D341Med (cell line): ENCODE measurements at regions not wholly inside any gene's neighbourhood (a gene's known extent, or its start where the extent isn't known, plus 50 kb on each side); places are given as distances from the start of the nearest gene placed in this dataset.
"Not testable (repeated sequence)": the region's sequence is repeated elsewhere in the genome, so short reads cannot be mapped to it uniquely, and the experiment has no call there.

ENCODE experiments used
- DNase-seq: peaks from one replicate; pipeline ENCODE4 v3.0.0; 2012; ENCODE audit warnings: low spot score

DNA sequence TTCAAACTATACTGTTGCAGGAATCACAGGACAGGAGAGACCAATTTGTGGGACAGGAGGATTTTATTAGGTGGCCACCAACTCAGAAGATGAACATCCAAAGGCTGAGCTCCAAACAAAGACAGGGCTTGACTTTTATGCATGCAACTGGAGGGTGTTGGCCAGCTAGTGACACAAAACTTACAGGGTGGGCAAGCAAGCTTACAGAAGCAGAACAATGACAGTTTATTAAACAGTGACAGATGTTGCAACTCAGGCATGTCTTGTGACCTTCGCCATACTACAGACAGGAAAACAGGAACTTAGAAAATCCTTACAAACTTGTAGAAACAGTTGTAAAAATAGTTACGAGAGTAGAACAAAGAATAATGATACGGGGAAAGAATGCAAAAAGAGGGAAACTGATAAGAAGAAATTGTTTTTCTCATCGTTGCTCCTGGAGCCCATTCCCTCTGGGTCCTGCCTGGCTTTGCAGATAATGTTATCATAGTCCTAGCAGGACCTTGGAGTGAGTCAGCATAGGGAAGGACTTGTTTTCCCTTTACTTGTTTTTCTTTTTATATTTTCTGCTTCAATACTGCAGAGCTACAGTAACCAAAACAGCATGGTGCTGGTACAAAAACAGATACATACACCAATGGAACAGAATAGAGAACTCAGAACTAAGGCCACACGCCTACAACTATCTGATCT lies 2083.0 kb upstream of the ACO1 start:
- DNase-seq = no peak

DNA sequence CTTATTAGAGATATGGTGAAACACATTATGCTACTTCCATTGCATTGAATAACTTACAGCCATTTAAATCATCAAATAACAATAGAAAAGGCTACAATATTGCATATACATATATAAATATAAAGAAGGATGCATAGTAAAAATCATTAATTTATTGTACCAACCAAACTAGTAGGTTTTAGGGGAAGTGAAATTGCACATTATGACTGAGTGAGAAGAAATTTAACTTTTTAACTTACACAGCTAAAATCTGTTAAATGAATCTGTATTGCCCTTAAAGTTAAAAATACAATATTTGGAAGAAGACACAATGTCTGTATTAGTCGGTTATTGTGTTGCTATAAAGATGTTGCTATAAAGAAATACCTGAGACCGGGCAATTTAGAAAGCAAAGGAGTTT lies 2073.7 kb upstream of the ACO1 start:
- no peak for DNase-seq

DNA sequence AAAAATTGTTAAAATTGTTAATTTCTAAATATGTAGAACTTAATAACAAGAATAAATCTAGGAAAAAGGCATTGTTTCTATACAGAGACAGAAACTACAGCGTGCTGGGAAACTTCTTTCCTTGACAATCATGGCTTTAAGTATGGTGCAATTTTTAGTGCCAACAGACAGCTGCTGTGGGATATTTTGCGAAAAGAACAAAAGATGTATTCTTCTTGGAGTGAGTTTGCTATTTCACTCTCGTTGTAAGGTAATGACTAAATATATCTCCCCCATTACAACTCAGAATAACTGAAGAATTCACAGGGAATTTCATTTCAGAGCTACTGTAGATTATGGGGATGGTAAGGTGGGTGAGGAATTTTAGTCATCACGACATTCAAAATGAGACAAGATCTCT lies 2055.0 kb upstream of the ACO1 start:
- DNase-seq = no peak

DNA sequence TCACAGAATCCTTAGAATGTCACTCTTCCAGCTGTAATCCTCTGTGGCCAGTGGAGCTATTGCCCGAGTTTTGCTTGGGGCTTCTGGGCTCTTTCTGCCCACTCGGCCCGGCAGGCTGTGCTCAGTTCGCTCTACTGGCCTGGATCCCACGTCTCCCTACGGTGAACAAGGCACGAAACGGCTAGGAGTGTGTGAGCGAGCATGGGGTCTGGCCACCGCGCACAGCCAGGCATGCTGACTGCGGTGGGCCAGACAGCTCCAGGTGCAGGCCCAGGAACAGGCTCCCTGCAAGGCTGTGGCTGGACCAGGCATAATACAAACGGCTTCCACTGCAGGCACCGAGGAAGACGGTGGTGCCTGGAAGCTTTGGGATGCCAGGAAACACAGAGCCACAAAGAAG lies 2035.5 kb upstream of the ACO1 start:
- no peak for DNase-seq

DNA sequence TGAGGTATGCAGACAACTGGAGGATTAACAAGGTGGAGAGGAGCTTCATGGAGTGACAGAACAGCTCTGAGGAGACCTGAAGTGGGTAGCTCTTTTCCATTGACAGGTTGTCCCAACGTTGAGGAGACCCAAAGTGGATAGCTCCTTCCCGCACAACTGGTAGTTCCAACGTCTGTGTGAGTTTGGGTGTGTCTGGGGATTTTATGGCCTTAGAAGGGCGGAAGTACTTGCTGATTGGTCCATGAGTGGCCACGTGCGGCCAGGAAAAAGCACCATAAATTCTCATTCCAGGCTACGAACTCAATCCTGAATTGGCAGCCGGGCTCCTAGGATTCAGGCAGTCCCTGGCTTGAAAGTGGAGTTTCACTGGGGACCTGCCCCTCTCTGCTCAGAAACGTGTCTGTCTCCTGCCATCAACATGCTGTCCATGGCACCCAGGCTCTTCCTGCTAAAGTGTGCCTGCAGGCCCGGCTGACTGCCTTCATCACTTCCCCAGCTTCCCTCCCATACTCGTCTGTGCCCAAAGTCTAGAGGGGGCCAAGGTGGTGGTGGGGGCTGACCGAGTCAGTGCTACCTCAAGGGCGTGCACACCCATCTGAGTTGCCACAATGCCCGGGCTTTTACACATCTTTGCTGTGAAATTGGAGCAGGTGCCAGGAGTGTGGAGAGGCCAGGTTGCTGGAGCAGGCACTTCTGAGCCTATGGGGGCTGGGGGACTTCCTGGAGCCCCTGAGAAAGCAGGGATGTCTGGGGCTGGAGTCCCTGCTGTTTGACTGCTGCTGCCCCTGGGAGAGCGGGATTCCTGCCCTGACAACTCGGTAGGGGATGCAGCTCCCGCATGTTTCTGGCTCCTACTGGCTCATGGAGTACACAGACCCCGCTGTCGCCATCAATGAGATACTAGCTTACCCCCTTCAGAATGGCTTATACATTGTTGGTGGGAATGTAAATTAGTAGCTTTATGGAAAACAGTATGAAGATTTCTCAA lies 2034.6 kb upstream of the ACO1 start:
- DNase-seq = no peak

DNA sequence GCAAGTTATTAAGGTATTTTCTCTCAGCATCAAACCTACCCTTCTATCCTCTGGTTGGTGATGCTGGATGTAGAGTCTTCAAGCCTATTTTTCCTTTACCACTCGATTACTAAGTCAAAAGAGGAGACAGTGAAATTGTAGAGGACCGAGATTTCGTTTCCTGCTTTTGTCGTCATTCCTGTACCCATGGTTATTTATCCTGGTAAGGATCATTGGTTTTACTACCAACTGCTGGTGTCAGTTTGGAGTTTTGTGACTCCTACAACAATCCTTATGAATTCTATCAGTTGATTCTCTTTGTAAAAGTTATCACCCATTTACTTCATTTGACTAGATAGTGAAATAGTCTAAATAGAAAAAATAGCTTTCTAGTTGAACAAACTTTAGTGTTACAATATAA lies 2028.2 kb upstream of the ACO1 start:
- DNase-seq = no peak

DNA sequence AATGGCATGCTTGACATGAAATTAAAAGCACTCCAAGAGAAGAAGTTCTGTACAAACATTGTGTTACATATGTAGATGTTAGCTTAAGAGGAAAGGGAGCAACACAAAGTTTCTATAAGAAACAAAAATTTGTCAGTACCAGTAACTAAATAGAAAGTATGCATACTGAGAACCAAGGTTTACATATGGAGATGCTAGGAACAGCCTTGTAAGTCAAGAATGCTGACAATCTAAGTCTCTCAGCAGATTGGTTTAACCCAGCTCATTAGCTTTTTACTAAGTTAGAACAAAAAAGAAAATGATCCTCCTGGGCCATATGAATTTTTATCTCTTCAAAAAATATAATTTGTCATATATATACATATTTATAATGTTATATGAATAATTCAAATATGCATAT lies 2022.1 kb upstream of the ACO1 start:
- DNase-seq = no peak

DNA sequence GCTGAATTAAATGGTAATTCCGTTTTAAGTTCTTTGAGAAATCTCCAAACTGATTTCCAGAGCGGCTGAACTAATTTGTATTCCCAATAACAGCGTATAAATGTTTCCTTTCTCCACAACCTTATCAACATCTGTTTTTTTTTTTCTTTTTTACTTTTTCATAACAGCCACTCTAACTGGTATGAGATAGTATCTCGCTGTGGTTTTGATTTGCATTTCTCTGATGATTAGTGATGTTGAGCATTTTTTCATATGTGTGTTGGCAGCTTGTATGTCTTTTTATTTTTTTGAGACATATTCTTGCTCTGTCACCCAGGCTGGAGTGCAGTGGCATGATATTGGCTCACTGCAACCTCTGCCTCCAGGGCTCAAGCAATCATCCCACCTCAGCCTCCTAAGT lies 2018.3 kb upstream of the ACO1 start:
- not testable (repeated sequence) for DNase-seq

DNA sequence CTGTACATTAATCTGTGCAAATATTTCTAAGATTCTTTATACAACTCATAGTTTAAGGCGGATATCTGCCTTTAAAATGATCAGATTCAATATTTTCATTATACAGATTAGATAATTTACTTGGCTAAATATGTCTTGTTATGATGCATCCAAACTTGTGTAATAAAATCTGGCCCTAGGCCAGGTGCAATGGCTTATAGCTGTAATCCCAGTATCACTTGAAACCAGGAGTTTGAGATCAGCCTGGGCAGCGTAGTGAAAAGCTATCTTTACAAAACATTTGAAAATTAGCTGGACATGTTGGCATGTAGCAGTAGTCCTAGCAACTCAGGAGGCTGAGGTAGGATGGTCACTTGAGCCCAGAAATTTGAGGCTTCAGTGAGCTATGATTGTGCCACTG lies 2002.2 kb upstream of the ACO1 start:
- no peak for DNase-seq

DNA sequence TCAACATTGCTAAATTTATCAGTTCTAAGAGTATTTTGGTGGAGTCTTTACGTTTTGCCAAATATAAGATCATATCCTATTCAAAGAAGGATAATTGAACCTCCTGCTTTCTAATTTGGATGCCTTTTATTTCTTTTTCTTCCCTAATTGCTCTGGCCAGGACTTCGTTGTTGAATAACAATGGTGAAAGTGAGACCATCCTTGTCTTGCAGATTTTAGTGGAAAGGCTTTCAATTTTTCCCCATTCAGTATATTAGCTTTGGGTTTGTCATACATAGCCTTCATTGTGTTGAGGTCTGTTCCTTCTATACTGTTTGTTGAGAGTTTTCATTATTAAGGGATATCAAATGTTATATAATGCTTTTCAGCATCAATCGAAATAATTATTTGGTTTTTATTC lies 1974.2 kb upstream of the ACO1 start:
- DNase-seq = no peak

DNA sequence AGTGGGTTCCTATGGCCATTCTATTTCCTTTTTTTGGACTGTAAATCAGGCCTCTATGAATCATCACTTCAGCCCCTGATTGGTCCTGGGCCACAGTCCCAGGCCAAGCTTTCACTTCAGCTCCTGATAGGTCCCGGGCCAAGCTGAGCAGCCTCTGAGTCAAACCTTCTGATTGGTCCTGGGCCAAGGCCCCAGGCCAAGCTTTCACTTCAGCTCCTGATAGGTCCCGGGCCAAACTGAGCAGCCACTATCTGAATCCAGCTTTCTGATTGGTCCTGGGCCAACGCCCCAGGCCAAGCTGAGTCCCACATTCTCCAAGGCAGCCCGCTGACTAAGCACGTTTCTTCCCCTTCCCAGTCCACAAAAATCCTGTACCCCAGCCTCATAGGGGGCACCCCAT lies 1972.9 kb upstream of the ACO1 start:
- no peak for DNase-seq

DNA sequence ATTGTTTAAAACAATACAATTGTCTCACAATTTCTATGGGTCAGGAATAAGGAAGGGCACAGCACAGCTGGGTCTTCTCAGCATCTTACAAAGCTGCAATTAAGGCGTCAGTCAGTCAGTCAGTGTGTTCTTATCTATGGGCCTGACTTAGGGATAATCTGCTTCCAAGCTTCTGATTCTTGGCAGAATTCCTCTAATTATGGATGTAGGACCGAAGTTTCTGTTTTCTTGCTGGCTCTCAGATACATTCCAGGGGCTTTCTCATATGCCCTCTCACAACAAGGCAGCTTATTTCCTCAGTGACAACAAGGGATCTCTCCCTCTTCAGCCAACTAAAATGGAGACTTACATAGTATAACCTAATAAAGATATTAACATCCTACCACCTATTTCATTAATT lies 1925.3 kb upstream of the ACO1 start:
- no peak for DNase-seq

DNA sequence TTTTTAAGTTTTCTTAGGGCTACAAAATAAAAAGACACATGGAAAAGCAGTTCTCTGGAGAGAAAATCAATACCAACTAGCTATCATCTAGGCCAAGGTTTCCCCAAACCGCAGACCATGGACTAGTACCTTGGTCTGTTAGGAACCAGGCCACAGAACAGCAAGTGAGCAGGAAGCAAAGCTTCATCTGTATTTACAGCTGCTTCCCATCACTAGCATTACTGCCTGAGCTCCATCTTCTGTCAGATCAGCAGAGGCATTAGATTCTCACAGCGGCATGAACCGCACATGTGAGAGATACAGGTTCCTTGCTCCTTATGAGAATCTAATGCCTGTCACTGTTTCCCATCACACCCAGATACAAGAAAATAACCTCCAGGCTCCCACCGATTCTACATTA lies 1907.6 kb upstream of the ACO1 start:
- no peak for DNase-seq

DNA sequence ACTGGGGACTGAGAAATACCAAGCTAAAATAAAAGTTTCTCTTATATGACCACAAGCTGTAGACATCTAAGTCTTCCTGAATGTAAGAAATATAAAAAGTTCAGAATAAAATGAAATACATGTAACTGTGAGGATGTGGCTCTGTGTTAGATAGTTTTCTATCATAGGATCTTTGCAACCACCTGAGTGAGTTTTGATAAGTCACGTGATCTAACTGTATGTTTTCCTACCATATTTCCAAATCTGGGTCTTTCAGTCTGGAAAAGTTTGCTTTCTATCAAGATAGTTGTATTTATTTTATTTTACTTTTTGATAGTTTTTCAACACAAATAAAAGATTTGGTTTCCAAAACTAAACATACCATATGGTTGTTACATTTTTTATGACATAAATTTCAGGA lies 1905.8 kb upstream of the ACO1 start:
- no peak for DNase-seq

DNA sequence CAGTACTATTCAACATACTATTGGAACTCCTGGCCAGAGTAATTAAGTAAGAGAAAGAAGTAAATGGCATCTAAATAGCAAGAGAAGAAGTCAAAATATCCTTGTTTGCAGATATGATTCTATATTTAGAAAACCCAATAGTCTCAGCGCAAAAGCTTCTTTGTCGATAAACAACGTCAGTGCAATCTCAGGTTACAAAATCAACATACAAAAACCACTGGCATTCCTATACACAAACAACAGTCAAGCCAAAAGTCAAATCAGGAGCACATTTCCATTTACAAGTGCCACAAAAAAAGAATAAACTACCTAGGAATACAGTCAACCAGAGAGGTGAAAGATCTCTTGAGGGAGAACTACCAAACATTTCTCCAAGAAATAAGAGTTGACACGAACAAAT lies 1901.9 kb upstream of the ACO1 start:
- DNase-seq = no peak

DNA sequence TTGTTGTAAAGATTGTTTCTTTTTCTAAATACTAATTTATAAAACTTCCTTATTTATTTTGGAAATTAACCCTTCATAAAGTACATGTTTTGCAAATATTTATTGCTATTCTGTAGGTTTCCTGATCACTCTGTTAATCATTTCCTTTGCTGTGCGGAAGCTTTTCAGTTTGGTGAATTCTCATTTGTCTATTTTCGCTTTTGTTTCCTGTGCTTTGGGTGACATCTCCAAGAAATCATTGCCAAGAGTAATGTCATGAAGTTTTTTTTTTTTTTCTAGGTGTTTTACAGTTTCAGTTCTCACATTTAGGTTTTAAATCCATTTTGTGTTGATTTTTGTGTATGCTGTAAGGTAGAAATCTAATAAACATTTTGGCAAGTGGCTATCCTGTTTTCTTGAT lies 1899.8 kb upstream of the ACO1 start:
- no peak for DNase-seq

DNA sequence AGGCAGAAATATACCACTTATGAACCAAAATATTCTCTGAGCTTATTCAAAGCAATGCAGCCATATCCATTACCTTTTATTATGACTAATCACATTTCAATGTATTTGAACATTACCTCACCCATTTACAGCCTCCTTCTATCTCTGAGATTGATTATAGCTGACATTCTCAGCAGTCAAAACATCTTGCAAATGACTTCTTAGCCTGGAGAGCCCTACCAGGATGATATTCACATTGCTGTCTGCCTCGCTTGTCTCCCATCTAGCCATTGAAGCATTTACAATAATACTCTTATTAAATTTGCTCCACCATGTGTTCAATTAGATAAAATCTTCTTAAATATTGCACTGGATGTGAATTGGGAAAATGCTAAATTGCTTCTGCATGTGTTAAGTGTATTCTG lies 1879.9 kb upstream of the ACO1 start:
- DNase-seq = no peak

DNA sequence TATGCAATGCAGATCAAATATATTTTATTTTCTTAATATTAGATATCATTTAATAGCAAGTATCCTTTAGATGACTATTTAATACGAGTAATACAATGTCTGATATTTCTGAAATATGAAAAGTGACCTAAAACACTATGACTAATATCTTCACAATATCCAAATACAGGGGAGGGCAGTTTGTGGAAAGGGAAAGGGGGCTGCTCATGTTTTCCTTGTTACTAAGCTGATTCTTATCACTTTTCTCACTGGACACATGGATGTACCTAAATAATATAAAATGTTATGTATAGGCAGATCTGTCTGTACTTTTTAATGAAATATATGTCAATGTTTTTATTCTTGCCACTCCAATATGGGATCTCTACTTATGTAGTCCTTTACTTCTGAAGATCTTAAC lies 1879.1 kb upstream of the ACO1 start:
- DNase-seq = no peak

DNA sequence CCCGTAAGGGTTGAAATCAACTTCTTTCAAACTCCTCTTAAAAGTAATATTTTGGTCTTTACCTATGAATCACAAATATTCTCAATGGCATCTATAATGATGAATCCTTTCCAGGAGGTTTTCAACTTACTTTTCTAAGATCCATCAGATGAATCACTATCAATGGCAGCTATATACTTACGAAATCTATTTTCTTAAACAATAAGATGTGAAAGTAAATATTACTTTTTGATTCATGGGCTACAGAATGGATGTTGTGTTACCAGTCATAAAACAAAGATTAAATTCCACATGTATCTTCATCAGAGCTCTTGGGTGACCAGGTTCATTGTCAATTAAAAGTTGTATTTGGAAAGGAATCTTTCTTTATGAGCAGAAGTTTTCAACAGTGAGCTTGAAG lies 1877.7 kb upstream of the ACO1 start:
- no peak for DNase-seq

DNA sequence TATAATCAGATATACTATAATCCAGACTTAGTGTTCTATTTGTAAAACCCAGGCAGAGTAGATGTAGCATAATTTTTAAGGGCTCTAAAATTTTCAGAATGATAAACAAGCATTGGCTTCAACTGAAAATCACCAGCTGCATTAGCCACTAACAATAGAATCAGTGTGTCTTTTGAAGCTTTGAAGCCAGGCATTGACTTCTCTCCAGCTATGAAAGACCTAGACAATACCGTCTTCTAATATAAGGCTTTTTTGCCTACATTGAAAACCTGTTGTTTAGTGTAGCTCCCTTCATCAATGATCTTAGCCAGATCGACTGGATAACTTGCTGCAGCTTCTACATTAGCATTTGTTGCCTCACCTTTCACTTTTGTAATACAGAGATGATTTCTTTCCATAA lies 1877.3 kb upstream of the ACO1 start:
- DNase-seq = no peak

DNA sequence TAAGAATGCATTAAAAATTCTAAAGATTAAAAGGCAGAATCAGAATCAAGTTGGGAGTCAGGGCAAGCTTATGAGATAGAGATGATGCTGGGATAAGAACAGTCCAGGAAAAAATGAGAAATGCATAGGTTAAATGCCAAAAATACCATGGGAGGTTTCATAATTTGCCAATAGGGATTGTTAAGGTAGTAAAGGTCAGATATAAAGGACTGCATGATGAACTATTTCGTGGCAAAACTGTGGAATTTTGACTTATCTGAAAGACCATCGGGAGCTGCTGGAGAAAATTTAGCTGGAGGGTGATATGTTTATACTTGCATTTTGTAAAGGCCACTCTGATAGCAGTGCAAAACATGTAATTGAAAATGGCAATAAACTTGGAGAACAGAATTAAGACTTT lies 1872.8 kb upstream of the ACO1 start:
- DNase-seq = no peak

DNA sequence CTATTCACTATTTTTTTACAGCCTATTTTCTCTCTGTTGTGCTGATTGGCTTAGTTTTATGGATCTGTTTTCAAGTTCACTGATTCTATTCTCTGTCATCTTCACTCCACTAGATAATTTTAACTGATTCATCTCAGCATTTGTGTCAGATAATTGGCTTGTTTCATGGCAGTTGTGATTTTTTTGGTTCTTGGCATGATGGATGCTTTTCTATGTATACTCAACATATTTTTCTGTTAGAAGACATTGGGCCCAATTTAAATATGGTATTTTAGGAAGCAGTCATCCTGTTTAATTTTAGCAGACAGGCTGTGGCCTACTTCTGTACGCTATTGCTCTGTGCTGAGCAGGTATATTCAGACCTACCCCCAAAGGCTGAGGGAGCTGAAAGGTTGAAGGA lies 1865.3 kb upstream of the ACO1 start:
- DNase-seq = no peak

DNA sequence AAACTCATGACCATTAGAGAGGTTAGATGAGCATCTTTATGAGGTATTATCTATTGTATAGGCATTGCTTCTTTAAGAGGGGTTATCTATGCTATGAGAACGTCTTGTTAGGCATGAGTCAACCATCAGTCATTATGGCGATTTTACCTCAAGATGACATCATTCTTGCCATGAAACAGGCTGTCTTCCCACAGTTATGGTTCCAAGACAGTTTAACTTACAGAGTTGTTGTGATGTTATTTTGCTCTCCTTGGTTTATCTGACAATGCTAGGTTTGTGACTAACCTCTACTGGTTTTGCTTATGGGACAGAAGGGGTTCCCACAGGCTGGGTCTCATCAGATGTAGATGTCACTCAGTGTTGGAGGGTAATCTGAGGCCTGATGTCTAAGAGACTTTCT lies 1864.7 kb upstream of the ACO1 start:
- no peak for DNase-seq

DNA sequence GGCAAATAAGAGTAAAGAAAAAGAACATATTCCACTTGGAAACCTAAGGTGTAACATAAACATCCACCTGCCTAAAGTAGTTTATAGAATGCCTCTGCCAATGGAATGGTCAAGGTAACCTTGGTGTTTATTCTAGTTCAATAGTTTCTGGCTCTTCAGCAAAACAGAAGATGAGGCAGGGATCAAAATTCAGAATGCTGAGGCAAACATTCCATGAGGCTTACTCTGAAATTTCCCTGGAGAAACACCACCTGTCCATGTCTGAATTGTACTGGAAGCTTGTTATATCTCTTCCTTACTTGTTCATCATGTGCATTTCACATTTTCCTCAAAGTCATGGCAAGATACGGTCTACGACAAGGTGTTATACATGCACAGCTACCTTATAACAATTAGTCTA lies 1862.4 kb upstream of the ACO1 start:
- no peak for DNase-seq
